Endothelial cell of umbilical vein (primary cell): ENCODE measurements at regions not wholly inside any gene's neighbourhood (a gene's known extent, or its start where the extent isn't known, plus 50 kb on each side); places are given as distances from the start of the nearest gene placed in this dataset.

Experiments
- BruUV-seq: library from RNA; stranded (reverse); fragments of 400-500 nt; replicated peaks from 2 replicates; lab custom pipeline; 2021; lab: Mats Ljungman, UMichigan
- CTCF ChIA-PET: fragments of 300-600, 350-600 bp; sonication (Branson Sonifier 250); formaldehyde crosslinking; loops from one replicate; lab custom pipeline; 2021; ENCODE audit warnings: antibody characterized with exemption, inconsistent platforms; lab: Charles Lee
- POLR2A ChIA-PET: fragments of 300-600, 350-600 bp; sonication (Branson Sonifier 250); formaldehyde crosslinking; loops from one replicate; lab custom pipeline; 2021; ENCODE audit warnings: antibody characterized with exemption, inconsistent platforms; lab: Charles Lee
- DNase-seq: peaks from one replicate; pipeline ENCODE4 v3.0.0-alpha.2; 2011; ENCODE audit warnings: low read depth, low spot score
- FAIRE-seq: peaks from 2 replicates; lab custom pipeline; 2011; peaks lifted over from hg19 to GRCh38; lab: Jason Lieb, UNC
- H2AFZ ChIP-seq: 2 replicates; pipeline ENCODE4 v1.6.0; 2012; ENCODE audit warnings: low read depth, low read length, control low read depth, inconsistent platforms
- H3K27ac ChIP-seq: 2 replicates; pipeline ENCODE4 v1.5.1; 2011; ENCODE audit warnings: low read depth, mild to moderate bottlenecking, control low read depth, low read length, moderate library complexity; ENCODE audit not compliant: insufficient read depth
- H3K27me3 ChIP-seq, 2 experiments: 2 replicates each; pipeline versions ENCODE4 v1.6.0 to v1.6.1; 2011; ENCODE audit warnings: low read length in 2 of 2, mixed read lengths in 1 of 2; ENCODE audit not compliant: control insufficient read depth in 2 of 2, insufficient read depth in 2 of 2
- H3K36me3 ChIP-seq, 2 experiments: 2 replicates in 1 of 2; 3 replicates in 1 of 2; pipeline ENCODE4 v1.5.1; 2011; ENCODE audit warnings: low read length in 2 of 2, mild to moderate bottlenecking in 1 of 2, moderate library complexity in 1 of 2; ENCODE audit not compliant: control insufficient read depth in 2 of 2, insufficient read depth in 2 of 2; ENCODE audit errors: extremely low read depth in 1 of 2
- H3K4me1 ChIP-seq: 3 replicates; pipeline ENCODE4 v1.5.1; 2011; ENCODE audit warnings: mild to moderate bottlenecking, low read length; ENCODE audit not compliant: control insufficient read depth, insufficient read depth; ENCODE audit errors: extremely low read depth
- H3K4me2 ChIP-seq: 2 replicates; pipeline ENCODE4 v1.6.1; 2011; ENCODE audit warnings: low read length, control low read depth, mixed read lengths; ENCODE audit not compliant: insufficient read depth
- H3K4me3 ChIP-seq, 3 experiments: fragments of 200-600 bp in 1 of 3; sonication (generic), shearing (Covaris generic) in 1 of 3; replicated peaks in 1 of 3; 2 replicates each; pipeline ENCODE4 v1.5.1; 2011 to 2016; ENCODE audit warnings: control low read depth in 3 of 3, low read length in 3 of 3, mild to moderate bottlenecking in 2 of 3, inconsistent platforms in 1 of 3, low read depth in 1 of 3, moderate library complexity in 1 of 3; ENCODE audit not compliant: insufficient read depth in 1 of 3
- H3K79me2 ChIP-seq: 2 replicates; pipeline ENCODE4 v1.6.0; 2012; ENCODE audit warnings: low read length, inconsistent platforms; ENCODE audit not compliant: control insufficient read depth, insufficient read depth
- H3K9ac ChIP-seq: replicated peaks from 2 replicates; pipeline ENCODE3; 2011; ENCODE audit warnings: low read length, control low read depth; ENCODE audit not compliant: insufficient read depth; ENCODE audit errors: extremely low read depth
- H3K9me1 ChIP-seq: replicated peaks from 3 replicates; pipeline ENCODE4 v1.6.0; 2011; ENCODE audit warnings: mild to moderate bottlenecking, low read length; ENCODE audit not compliant: control insufficient read depth, insufficient read depth; ENCODE audit errors: extremely low read depth
- H3K9me3 ChIP-seq: replicated peaks from 2 replicates; pipeline ENCODE4 v1.5.1; 2012; ENCODE audit warnings: low read length, inconsistent platforms; ENCODE audit not compliant: control insufficient read depth, insufficient read depth
- H4K20me1 ChIP-seq: replicated peaks from 2 replicates; pipeline ENCODE3; 2011; ENCODE audit warnings: mild to moderate bottlenecking, low read length; ENCODE audit not compliant: control insufficient read depth, insufficient read depth; ENCODE audit errors: extremely low read depth
- EZH2 ChIP-seq: IDR thresholded peaks from 2 replicates; pipeline ENCODE4 v1.6.1; 2012; ENCODE audit warnings: borderline replicate concordance, low read depth, mild to moderate bottlenecking, moderate library complexity, low read length, inconsistent platforms; ENCODE audit not compliant: severe bottlenecking
- FOS ChIP-seq: IDR thresholded peaks from 2 replicates; pipeline ENCODE4 v1.6.1; 2011; ENCODE audit warnings: mild to moderate bottlenecking, low read length, moderate library complexity, borderline replicate concordance; ENCODE audit not compliant: insufficient read depth
- GATA2 ChIP-seq: IDR thresholded peaks from 2 replicates; pipeline ENCODE4 v1.7.0; 2011; ENCODE audit warnings: low read depth, mild to moderate bottlenecking, moderate library complexity, mixed read lengths, low read length; ENCODE audit not compliant: insufficient read length, insufficient read depth
- JUN ChIP-seq: IDR thresholded peaks from 2 replicates; pipeline ENCODE4 v1.6.1; 2011; ENCODE audit warnings: borderline replicate concordance, low read depth; ENCODE audit not compliant: insufficient read length, insufficient read depth
- MYC ChIP-seq: IDR thresholded peaks from one replicate; pipeline ENCODE4 v1.6.1; 2011; ENCODE audit warnings: mild to moderate bottlenecking, low read depth, low read length
- POLR2A ChIP-seq: IDR thresholded peaks from 2 replicates; pipeline ENCODE4 v1.6.1; 2012; ENCODE audit warnings: low read depth, mild to moderate bottlenecking, control low read depth, low read length
- POLR2AphosphoS5 ChIP-seq: IDR thresholded peaks from 2 replicates; pipeline ENCODE4 v1.6.1; 2012; ENCODE audit warnings: low read depth, mild to moderate bottlenecking, control low read depth, low read length, moderate library complexity; ENCODE audit not compliant: insufficient read depth
- dilution Hi-C: fragments of 300-500 bp; cut with MboI; formaldehyde crosslinking; loops from one replicate; pipeline ENCODE4 v1.15.0; 2019; ENCODE audit warnings: low sequenced_read_pairs; ENCODE audit not compliant: extremely low pct_ligation_motif_present
- intact Hi-C: fragments of 100-400 bp; cut with micrococcal nuclease; formaldehyde crosslinking; loops from one replicate; pipeline ENCODE4 v1.10.0; 2022
- TF ChIP-seq, protein P1 (sequence below), 2 donors: IDR thresholded peaks; 1 replicate in 1 of 2; 2 replicates in 1 of 2; pipeline ENCODE4 v1.5.1; 2011; ENCODE audit warnings: low read length in 2 of 2, mild to moderate bottlenecking in 2 of 2, moderate library complexity in 2 of 2, control low read depth in 1 of 2, inconsistent platforms in 1 of 2, low read depth in 1 of 2; ENCODE audit not compliant: insufficient read depth in 1 of 2; ENCODE audit errors: extremely low read depth in 1 of 2
- TF ChIP-seq, protein P2 (sequence below): IDR thresholded peaks from 2 replicates; pipeline ENCODE4 v1.6.1; 2011; ENCODE audit not compliant: insufficient read depth, insufficient read length

DNA sequence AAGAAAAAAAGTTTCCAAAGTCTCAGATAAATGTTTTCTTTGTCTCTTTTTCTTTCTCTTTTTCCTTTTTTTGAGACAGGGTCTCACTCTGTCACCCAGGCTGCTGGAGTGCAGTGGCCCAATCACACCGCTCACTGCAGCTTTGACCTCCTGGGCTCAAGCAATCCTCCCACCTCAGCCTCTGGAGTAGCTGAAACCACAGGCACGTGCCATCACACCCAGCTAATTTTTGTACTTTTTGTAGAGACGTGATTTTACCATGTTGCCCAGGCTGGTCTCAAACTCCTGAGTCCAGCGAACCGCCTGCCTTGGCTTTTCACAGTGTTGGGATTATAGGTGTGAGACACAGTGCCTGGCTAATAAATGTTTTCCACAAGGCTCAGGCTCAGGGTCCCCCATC is 53.3 kb upstream of the KSR1 start:
- no peak overlapping the region for H2AFZ ChIP-seq
- no peaks in the 10 kb centered on the region for H3K9me3 ChIP-seq
- H3K9ac ChIP-seq: no peak overlapping the region
- CTCF ChIA-PET: no interaction called here
- H3K27me3 ChIP-seq: no peaks in the 10 kb centered on the region
- POLR2A ChIA-PET: no interaction called here
- no peak for TF ChIP-seq FOS
- TF ChIP-seq GATA2: no peak
- no peak for TF ChIP-seq POLR2A
- no peak for TF ChIP-seq EZH2
- no peak for TF ChIP-seq POLR2AphosphoS5
- TF ChIP-seq, protein P1, sequence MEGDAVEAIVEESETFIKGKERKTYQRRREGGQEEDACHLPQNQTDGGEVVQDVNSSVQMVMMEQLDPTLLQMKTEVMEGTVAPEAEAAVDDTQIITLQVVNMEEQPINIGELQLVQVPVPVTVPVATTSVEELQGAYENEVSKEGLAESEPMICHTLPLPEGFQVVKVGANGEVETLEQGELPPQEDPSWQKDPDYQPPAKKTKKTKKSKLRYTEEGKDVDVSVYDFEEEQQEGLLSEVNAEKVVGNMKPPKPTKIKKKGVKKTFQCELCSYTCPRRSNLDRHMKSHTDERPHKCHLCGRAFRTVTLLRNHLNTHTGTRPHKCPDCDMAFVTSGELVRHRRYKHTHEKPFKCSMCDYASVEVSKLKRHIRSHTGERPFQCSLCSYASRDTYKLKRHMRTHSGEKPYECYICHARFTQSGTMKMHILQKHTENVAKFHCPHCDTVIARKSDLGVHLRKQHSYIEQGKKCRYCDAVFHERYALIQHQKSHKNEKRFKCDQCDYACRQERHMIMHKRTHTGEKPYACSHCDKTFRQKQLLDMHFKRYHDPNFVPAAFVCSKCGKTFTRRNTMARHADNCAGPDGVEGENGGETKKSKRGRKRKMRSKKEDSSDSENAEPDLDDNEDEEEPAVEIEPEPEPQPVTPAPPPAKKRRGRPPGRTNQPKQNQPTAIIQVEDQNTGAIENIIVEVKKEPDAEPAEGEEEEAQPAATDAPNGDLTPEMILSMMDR (IDR thresholded peaks at IDR 0.05; ENCODE audit: extremely low read depth in 1 of 2, insufficient read depth in 1 of 2, low read depth in 1 of 2, low read length in 2 of 2): no peak
- TF ChIP-seq, protein P2, sequence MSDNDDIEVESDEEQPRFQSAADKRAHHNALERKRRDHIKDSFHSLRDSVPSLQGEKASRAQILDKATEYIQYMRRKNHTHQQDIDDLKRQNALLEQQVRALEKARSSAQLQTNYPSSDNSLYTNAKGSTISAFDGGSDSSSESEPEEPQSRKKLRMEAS: no peak
- TF ChIP-seq JUN: no peak
- no peak for TF ChIP-seq MYC
- no peaks in the 10 kb centered on the region for H3K4me1 ChIP-seq
- no peaks in the 10 kb centered on the region for H3K36me3 ChIP-seq
- BruUV-seq: no TSS peak
- dilution Hi-C loops: no loop called here
- no peak for DNase-seq
- H3K4me2 ChIP-seq: no peak overlapping the region
- no peaks in the 10 kb centered on the region for H3K79me2 ChIP-seq
- no peak overlapping the region for H3K27ac ChIP-seq
- no peaks in the 10 kb centered on the region for H3K9me1 ChIP-seq
- no peaks in the 10 kb centered on the region for H4K20me1 ChIP-seq
- intact Hi-C loops: no loop called here
- no peak for FAIRE-seq
- H3K4me3 ChIP-seq: no peak overlapping the region
